ENCODE measurements at regions not wholly inside any gene's neighbourhood (a gene's known extent, or its start where the extent isn't known, plus 50 kb on each side); places are given as distances from the start of the nearest gene placed in this dataset.

- no peak for FAIRE-seq
- DNase-seq (ENCODE audit: insufficient read length, low spot score): no peak
- no peak for TF ChIP-seq POLR2A (IDR thresholded peaks at IDR 0.05; ENCODE audit: low read depth, low read length)
Measured at GRCh38 chr2:236805800-236806531, 236.3 kb downstream of the ACKR3 start.

- FAIRE-seq (no peak), DNase-seq (ENCODE audit: insufficient read length, low spot score) (no peak)
- no peak for TF ChIP-seq POLR2A (IDR thresholded peaks at IDR 0.05; ENCODE audit: low read depth, low read length)
Measured at GRCh38 chr2:236809716-236810115, 240.1 kb downstream of the ACKR3 start.

- FAIRE-seq (no peak), DNase-seq (ENCODE audit: insufficient read length, low spot score) (no peak)
- TF ChIP-seq POLR2A (IDR thresholded peaks at IDR 0.05; ENCODE audit: low read depth, low read length): no peak
Measured at GRCh38 chr2:236811062-236811656, 241.5 kb downstream of the ACKR3 start.

- DNase-seq (ENCODE audit: insufficient read length, low spot score): no peak
- TF ChIP-seq POLR2A (IDR thresholded peaks at IDR 0.05; ENCODE audit: low read depth, low read length): no peak
- FAIRE-seq: no peak
Measured at GRCh38 chr2:236813766-236814165, 244.1 kb downstream of the ACKR3 start.

GRCh38 chr2:236814593-236814992, 245.0 kb downstream of the ACKR3 start:
- FAIRE-seq (no peak), DNase-seq (ENCODE audit: insufficient read length, low spot score) (no peak)
- TF ChIP-seq POLR2A (IDR thresholded peaks at IDR 0.05; ENCODE audit: low read depth, low read length): no peak

GRCh38 chr2:236815746-236816145, 246.1 kb downstream of the ACKR3 start:
- TF ChIP-seq POLR2A (IDR thresholded peaks at IDR 0.05; ENCODE audit: low read depth, low read length): no peak
- DNase-seq (ENCODE audit: insufficient read length, low spot score) (no peak), FAIRE-seq (no peak)

GRCh38 chr2:236816197-236817170, 246.9 kb downstream of the ACKR3 start:
- TF ChIP-seq POLR2A (IDR thresholded peaks at IDR 0.05; ENCODE audit: low read depth, low read length): no peak
- no peak for FAIRE-seq

GRCh38 chr2:236818281-236819045, 248.8 kb downstream of the ACKR3 start:
- FAIRE-seq (no peak), DNase-seq (ENCODE audit: insufficient read length, low spot score) (no peak)
- no peak for TF ChIP-seq POLR2A (IDR thresholded peaks at IDR 0.05; ENCODE audit: low read depth, low read length)

More at GRCh38 chr2:236816197-236817170, 246.9 kb downstream of the ACKR3 start:
- no peak for DNase-seq (ENCODE audit: insufficient read length, low spot score)

- no peak for TF ChIP-seq POLR2A (IDR thresholded peaks at IDR 0.05; ENCODE audit: low read depth, low read length)
- FAIRE-seq (no peak), DNase-seq (ENCODE audit: insufficient read length, low spot score) (no peak)
Measured at GRCh38 chr2:236819275-236820002, 249.8 kb downstream of the ACKR3 start.

GRCh38 chr2:236820763-236821344, 251.2 kb downstream of the ACKR3 start:
- FAIRE-seq (no peak), DNase-seq (ENCODE audit: insufficient read length, low spot score) (no peak)

GRCh38 chr2:236823041-236823629, 253.5 kb downstream of the ACKR3 start:
- DNase-seq (ENCODE audit: insufficient read length, low spot score): no peak
- no peak for TF ChIP-seq POLR2A (IDR thresholded peaks at IDR 0.05; ENCODE audit: low read depth, low read length)
- no peak for FAIRE-seq

More at GRCh38 chr2:236820763-236821344, 251.2 kb downstream of the ACKR3 start:
- TF ChIP-seq POLR2A (IDR thresholded peaks at IDR 0.05; ENCODE audit: low read depth, low read length): no peak

GRCh38 chr2:236823963-236824362, 254.3 kb downstream of the ACKR3 start:
- DNase-seq (ENCODE audit: insufficient read length, low spot score): no peak
- TF ChIP-seq POLR2A (IDR thresholded peaks at IDR 0.05; ENCODE audit: low read depth, low read length): no peak
- FAIRE-seq: no peak
